Testis (tissue), 2 donors: ENCODE measurements at regions not wholly inside any gene's neighbourhood (a gene's known extent, or its start where the extent isn't known, plus 50 kb on each side); places are given as distances from the start of the nearest gene placed in this dataset.

Experiments
- CTCF ChIP-seq, 3 experiments: fragments of 450-650 bp in 2 of 3; fragments of 200-600 bp in 1 of 3; sonication (generic) in 1 of 3; IDR thresholded peaks; one replicate each; pipeline ENCODE4 v1.5.1; 2016 to 2019; ENCODE audit warnings: antibody characterized with exemption in 3 of 3, mild to moderate bottlenecking in 2 of 3, moderate library complexity in 1 of 3
- POLR2A ChIP-seq: fragments of 450-650 bp; IDR thresholded peaks from one replicate; pipeline ENCODE4 v1.6.1; 2017; ENCODE audit warnings: antibody characterized with exemption, mild to moderate bottlenecking, moderate library complexity

GRCh38 chr10:44468965-44469364, 84.1 kb upstream of the CXCL12 start:
- no peak for TF ChIP-seq CTCF (IDR thresholded peaks at IDR 0.05)
- TF ChIP-seq POLR2A, result no peak
